ELR (cell line): ENCODE measurements at regions not wholly inside any gene's neighbourhood (a gene's known extent, or its start where the extent isn't known, plus 50 kb on each side); places are given as distances from the start of the nearest gene placed in this dataset.
A peak's percentile ranks its signal among the peaks of the same experiment; 100 is the strongest.

Experiments
- DNase-seq: peaks from one replicate; pipeline ENCODE4 v3.0.0-alpha.2; 2015; ENCODE audit warnings: low read depth

DNA sequence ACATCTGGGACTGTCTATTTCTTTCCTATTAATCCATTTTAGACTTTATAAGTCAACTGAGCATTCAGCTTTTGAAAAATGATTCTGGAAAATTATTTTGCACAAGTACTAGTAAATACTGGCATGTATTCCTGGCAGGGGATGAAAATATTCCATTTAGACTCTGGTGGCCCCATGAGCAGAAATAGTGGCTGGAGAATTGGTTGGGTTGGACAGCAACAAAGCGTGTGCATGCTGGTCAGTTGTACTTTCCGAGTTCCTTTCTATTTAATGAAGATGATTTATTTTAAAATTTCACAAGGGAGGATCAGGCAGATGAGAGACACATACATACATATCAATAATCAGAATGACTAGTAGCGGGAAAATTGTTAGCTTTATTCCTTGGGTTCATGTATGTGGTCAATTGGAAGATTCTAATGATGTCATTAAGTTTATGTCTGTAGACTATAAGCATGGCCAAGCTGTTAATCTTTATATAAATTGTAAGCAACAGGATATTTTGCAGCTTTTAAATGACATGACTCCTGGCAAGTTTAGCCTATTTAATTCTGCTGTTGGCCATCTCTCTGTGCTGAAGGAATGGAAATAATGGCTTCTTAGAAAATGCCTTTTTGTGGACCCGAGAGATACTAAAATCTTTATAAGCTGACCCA lies 541.6 kb downstream of the SLC4A3 start:
- DNase-seq = no peak

DNA sequence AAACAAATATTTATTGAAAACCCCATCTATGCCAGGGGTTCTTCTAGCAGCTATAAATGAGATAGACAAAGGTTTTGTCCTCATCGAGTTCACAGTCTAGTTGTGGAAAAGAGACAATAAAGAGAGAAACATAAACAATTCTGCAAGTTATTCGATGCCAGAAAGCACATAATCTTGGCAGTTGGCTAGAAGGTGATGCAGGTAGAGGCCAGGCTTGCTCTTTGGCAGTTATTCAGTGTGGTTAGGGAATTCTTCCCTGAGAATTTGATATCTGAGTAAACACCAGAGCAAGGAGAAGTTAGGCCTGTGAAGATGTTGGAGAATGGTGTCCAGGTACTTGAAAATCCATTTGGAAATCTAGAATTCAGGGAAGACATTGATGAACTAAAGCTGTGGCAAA lies 547.4 kb downstream of the SLC4A3 start:
- no peak for DNase-seq

DNA sequence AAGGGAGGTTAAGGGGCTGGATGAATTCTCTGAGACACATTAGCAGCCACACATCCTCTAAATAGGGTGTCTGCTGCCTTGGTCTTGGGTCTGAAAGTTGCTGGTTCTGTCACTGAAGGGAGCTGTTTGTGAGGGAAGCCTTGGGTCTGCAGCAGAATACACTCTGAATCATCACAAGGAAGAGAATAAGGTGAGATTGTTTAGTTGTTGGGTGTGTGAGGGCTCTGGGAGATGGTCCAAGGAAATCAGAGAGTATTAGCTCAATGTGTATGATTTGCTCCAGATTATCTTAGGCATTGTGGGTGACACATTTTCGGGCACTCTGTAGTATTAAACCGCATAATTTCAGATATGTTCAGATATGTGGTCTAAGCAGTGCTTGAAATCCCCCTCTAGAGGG lies 548.5 kb downstream of the SLC4A3 start:
- DNase-seq = no peak

DNA sequence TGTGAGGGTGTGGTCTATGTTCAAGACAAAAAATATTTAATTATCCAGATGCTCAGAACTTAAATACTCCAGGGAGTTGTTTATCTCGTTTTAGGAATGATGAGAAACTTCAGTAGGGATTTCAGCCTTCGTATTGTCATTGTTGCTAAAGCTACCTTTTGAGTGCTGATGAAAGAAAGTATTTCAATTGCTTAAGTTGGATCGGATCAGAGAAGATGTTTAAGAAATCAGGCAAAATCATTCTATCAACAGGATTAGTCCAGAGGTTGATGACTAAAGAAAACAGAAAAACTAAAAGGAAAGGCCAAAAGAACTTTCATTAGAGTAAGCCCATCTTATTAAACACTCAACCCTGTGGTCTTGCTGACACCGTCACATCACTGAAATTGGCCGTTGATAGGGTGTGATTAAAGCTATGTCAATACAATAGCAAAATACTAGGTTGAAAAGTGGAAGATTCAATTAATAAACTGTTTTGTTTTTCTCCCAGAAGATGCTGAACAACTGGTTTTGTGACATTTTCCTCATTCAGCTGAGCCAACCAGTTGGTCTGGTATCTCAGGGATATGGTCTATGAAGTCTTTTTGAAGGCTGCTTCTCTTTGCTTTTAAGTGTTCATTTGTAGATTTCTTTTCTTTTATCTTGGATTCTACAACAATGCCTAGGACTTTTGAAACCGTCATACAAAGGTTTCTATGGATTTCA lies 551.7 kb downstream of the SLC4A3 start:
- DNase-seq = no peak

DNA sequence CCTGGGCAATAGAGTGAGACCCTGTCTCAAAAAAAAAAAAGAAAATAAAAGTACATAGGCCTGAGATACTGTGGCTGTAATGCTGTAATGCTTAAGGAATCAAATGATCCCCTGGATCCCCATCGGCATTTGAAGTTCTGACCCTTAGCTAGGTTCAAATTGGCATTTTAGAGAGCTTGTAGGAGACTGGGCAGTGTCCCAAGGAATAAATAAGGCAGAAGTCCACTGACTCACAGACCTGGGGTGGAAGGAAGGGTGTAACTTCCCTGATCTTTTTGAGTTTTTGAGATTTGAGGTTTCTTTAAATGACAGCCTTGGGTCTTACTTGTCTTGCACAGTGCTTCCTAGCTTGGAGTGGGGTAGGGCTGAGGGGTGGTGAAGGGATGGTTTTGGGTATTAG lies 553.7 kb downstream of the SLC4A3 start:
- no peak for DNase-seq

DNA sequence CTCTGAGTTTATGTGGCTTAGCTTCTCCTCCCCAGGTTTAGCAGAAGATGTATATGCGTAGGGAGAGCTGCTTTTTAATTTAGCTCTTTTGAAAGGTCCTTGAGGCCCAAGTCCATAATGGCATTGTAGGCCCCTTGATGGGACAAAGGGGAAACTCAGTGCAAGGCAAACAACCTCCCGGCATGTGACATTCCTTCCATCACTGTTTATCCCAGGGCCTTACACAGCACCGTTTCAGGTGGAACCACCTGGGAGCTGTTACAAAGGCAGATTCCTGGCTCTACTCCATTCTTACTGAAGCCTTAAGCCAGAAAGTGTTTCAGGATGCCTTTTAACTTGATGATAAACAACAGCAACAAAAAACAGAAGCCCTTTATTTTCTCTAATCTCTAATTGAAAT lies 555.4 kb downstream of the SLC4A3 start:
- no peak for DNase-seq

DNA sequence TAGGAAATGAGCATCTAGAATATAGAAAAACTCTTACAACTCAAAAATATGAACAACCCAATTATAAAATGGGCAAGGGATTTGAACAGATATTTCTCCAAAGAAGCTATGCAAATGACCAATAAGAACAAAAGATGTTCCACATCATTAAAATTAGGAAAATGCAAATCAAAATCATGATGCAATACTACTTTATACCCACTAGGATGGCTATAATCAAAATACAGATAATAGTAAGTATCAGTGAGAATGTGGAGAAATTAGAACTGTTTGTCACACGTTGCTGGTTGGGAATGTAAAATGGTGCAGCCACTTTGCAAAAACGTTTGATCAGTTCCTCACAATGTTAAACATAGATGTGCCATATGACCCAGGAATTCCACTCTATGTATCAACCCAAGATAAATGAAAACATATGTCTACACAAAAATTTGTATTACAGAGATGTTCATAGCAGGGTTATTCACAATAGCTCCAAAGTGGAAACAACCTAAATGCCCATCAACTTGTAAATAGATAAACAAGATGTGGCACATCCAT lies 558.4 kb downstream of the SLC4A3 start:
- no peak for DNase-seq

DNA sequence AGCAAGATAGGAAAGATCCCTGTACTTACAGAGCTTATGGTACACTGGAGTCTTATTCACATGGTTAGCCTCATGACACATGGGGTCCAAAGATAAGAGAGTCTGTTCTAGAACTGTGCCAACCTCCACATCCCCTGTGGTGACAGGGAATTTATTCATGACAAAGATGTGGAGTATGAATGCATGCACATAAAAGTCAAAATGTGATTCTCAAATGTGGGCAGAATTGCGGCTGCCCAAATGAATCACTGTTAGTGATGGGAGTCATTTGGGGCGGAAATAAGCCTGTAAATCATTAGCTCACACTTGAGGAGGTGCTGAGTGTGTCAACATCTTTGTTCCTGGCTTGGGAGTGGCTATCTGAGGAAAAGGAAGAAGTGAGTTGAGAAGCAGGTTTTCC lies 560.6 kb downstream of the SLC4A3 start:
- peak; percentile 87 for DNase-seq

DNA sequence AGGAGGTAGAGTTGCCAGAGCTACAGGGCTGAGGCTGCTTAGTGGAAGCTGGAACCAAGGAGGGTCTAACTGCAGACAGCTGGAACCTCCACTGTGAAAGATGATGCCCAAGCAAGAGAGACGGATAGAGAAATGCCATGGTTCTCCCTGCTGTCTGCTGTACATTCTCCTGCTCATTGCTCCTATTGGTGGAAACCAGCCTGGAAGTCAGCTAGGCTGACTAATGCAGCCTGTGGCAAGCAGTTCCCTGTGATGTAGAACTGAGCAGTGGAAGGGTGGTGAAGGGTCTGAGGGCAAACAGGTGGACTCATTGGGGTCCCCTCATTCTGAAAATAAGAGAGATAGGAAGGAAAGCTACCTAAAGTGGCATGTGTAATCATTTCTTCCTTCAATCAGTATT lies 563.6 kb downstream of the SLC4A3 start:
- DNase-seq = peak; percentile 34

DNA sequence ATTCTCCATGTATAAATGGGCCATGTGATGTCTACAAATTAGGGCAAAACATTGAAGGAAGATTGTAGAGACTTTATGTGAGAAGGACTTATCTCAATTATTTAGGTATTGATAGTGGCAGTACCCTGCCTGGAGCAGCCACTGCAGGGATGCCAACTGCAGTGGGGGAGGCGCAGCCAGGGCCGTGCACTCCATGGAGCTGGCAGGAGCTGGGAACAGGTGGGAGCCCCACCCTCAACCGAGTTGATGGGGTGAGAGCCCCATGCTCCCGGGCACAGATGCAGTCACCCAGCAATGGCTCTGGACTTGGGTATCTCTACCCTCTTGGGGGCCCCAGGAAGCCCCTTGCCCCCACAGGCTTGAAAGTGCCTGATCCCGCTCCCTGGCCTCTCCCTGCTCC lies 564.3 kb downstream of the SLC4A3 start:
- no peak for DNase-seq

DNA sequence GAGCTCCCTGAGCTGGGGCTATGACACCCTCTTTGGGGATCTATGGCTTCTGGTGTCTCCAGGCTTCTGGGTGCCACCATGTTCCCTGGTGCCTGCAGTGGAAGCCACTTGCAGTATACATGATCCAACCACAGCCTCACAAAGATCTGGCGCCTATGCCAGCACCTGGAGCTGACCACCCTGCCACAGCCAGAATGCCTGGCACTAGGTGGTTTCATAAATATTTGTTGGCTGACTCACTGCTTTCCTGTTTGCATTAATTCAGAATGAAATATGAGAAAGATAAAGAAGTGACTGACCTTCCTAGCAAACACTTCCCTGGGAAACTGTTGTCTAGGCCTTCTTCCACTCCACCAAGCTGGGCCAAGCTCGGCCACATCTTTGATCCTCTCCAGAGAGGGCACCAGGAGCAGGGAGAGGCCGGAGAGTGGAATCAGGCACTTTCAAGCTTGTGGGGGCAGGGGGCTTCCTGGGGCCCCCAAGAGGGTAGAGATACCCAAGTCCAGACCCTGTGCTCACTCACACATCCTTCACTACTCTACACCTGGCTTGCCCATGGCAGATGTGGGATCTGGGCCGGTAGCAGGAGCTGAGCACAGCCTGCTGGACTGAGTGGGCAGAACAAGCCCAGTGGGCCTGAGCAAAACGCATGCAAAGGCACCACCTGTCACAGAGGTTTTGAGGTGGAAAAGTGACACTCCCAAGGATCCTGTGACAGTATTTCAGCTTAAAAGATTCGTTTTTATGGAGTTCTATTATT lies 565.7 kb downstream of the SLC4A3 start:
- DNase-seq = peak; percentile 64

DNA sequence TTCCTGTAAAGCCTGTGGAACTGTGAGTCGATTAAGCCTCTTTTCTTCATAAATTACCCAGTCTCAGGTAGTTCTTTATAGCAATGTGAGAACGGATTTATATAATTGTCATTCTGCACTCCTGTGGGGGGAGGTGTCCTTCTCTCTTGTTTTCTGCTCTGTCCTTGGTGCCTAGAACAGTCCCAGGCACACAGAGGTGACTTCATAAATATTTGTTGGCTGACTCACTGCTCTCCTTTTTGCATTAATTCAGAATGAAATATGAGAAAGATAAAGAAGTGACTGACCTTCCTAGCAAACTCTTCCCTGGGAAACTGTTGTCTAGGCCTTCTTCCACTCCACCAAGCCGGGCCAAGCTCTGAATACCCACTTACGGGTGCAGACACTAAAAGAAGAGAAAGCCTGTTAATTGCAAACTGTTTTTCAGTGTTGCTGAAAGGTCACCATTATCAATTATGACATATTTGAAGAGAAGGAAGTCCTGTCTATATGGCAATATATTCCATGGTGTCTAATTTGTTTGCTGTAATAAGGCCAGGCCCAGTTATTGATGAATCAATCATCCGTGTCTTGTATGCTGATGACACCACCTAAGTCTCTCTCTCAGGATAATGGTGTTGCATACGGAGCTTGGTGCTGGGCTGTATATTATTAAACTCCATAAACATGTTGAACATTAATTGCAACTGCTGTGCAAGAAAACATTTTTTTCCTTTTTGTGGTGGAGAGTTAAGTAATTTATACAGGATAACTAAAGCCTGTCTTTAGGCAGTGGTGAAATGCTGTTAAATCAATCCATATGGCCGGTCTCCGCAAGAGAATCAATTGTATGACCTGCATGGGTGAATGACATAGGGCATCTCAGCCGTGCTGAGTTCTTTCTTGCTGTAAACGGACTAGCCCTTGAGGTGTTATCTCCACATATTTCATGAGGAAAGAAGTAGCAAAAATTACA lies 567.5 kb downstream of the SLC4A3 start:
- DNase-seq = peak; percentile 20

DNA sequence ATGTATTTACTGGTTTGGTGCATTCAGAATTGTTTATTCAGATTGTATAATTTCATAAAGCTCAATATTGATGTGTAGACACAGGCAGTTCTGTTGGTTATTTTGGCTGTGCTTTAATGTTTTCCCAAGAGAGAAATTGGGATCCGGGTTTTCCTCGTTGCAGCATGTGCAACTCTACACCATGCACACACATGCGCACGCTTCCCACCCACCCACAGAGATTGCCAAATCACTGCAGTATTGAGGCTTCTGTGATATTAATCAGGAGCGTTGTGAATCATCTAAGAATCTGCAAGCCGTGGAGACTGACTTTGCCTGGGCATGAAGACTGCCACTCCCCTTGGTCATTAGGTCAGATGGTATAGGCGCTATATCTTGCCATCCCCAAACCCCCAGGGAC lies 571.5 kb downstream of the SLC4A3 start:
- DNase-seq = peak; percentile 89

DNA sequence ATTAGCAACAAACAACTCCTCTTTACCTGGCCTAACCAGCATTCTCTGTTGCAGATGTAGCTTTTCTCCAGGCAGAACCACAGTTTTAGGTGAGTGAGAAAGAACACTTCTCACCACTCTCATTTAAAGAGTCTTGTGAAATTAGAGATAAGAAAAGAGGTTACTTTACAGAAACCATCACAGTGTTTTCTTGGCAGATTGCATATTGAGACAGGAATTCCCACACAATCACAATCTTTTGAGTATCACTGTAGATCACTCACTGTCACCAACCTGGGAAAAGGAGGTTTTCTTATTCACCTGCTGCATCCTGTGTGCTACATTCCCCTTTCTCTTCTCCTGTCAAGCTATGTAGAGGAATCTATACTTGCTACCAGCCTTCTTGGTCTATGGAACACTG lies 574.6 kb downstream of the SLC4A3 start:
- DNase-seq = no peak

DNA sequence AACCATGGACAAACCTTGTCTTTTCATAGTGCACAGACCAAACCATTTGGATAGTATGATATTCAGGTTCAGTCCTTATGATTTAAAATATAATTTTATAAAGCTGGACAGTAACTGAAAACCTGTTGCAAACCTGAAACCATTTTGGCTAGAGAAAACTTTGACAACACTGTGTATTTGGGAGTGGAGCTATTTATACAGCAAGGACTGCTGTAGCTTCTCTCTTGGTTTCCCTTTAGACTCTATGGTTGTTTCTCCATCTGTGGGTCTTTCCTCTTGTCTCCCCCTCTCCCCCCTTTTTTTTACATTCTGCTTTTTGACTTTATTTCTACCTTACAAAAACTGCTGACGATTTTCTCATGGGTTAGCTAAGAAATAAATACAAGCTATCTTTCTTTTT lies 581.7 kb downstream of the SLC4A3 start:
- DNase-seq = no peak

DNA sequence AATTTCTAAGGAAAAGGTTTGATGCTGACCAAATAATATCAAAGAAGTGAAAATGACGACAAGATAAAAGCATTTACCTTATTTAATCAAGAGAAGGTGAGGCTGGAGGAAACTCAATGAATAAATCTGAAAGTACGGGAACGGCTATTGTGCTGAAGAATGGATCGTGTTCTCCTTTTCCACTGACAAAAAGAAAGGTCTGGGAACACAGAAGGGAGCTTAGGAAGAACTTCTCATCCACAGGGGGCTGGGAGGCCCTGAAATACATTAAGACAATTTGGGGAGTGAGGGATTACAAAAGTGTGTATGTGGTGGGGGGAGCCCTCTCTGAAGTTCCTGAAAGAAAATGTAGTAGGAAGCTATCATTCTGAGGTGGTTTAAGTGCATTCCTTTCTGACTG lies 582.3 kb downstream of the SLC4A3 start:
- DNase-seq = no peak

DNA sequence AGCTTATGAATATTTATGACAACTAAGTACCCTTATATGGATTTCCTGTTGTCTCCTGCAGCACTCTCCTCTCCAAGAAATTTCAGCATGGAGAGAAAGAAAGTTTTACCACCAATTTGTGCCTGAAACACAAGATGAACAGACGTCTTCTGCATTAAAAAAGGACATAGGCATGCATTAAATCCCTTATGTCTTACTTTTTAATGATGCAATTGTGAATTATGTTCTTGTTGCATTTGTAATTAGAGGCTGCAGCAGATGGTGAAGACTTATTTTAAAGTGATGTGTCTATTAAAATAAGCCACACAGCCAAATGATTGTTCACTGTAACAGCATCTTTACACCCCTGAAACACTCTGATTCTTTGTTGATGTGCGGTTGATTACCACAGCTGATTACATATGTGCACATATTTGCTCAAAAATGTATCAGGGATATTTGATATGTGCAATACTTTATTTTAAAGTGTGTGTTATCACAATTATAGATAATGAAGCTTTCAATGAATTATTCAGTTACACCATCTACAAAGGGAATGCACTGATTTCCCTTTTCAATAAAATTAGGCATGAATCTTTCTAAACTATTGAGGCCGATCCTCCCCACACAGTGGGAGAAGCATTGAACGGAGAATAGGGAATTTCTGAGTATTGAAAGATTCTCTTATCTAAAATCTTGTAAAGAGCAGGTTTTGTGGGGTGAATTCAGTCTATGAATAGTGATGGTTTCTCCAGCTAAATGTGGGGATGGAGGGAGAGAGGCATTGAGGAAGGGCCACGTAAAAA lies 585.1 kb downstream of the SLC4A3 start:
- DNase-seq = no peak

DNA sequence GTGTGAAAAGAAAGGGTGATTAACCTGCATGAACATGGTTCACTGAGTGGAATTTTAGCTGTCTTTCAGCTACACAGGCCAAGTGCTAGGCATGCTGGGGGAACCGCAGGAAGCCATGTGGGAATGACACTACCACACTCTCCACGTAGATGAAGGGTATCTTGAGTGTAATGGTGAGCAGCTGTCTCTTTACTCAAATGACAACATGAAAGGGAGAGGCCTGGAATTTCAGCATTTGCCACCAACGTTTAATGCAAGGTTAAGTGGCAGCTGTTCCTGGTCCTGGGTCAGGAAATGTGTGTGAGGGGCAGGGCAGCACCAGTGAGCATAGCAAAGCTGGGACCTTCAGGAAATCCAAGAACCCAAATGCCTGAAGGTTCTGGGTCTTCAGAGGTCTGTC lies 588.4 kb downstream of the SLC4A3 start:
- DNase-seq = no peak

DNA sequence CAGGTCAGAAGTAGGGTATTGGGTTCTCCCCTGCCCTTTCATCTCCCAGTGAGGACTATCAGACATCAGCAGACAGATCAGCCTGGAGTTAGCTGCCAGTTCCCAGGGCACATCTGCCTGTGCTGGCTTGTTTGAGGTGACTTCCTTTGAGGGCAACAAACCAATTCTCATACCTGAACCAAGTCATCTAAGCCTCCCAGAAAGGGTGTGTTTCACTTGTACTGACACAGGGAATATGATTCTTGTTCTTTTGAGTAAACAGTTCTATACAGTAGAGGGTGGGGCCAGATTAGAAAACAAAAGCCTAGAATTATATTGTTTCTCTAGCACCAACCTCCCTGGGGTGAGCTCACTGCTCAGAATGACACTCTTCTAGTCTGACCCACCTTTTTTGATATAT lies 591.9 kb downstream of the SLC4A3 start:
- no peak for DNase-seq

DNA sequence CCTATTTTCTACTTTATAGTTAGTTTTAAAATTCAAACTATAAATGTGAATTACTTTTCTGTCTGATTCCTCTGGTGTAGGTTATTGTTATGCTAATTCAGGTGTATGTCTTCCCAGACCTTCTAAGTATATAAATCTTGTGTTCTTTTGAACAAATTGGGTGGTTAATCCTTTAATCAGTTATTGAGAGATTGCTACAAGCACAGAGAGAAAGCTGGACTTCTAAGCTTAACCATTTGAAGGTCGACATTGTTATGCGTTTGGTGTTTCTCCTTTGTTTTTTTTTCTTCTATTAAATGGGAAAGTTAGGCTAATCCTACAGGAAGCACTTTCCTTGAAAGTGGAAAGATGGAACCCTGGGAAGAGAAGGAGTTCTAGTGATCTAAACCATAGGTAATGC lies 592.6 kb downstream of the SLC4A3 start:
- DNase-seq = no peak

DNA sequence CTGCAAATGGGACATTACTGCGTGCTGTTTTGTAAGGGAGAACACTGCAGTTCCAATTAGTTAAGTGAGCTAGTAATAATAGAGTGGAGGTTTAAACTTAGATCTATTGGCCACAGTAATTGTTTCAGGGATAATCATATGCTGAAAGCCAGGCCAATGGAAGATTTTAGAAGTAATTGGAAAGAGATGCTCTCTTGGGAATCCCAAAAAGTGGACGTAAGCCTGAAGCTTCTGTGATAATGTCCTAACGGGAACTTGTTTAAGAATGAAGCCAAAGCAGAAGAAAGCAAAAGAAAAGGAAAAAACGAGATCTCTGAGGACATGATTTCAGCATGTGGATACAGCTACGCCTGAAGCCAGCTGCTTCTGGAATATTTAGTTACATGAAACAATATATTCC lies 594.6 kb downstream of the SLC4A3 start:
- no peak for DNase-seq
